ENCODE measurements at regions not wholly inside any gene's neighbourhood (a gene's known extent, or its start where the extent isn't known, plus 50 kb on each side); places are given as distances from the start of the nearest gene placed in this dataset.

DNA sequence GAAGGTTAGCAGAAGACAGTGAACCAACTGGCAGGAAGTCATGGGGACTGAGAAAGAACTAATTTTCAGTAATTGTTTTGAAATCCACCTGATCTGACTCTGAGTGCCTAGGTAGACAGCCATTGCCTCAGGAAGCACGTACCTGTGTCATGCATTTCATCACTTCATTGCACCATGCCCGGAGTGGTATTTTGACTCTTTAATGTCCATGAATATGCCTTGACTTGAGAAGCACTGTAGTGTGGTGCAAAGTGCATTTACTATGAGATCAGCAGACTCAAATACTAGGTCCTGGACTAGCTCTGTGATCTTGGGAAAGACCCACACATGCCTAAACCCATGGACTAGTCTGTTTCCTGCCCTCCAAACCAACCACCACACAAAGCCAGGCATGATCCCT lies 370.9 kb upstream of the MARCKS start:
- Mint-ChIP-seq H3K4me1 (ENCODE audit: unreplicated experiment) (peaks cover 14% of the 10 kb centered on the region), H3K4me3 (no peak overlapping the region), H3K36me3 (no peaks in the 10 kb centered on the region), H3K27me3 (no peaks in the 10 kb centered on the region), H3K9me3 (no peaks in the 10 kb centered on the region), H3K27ac (no peak overlapping the region)
- TF ChIP-seq, protein P1, sequence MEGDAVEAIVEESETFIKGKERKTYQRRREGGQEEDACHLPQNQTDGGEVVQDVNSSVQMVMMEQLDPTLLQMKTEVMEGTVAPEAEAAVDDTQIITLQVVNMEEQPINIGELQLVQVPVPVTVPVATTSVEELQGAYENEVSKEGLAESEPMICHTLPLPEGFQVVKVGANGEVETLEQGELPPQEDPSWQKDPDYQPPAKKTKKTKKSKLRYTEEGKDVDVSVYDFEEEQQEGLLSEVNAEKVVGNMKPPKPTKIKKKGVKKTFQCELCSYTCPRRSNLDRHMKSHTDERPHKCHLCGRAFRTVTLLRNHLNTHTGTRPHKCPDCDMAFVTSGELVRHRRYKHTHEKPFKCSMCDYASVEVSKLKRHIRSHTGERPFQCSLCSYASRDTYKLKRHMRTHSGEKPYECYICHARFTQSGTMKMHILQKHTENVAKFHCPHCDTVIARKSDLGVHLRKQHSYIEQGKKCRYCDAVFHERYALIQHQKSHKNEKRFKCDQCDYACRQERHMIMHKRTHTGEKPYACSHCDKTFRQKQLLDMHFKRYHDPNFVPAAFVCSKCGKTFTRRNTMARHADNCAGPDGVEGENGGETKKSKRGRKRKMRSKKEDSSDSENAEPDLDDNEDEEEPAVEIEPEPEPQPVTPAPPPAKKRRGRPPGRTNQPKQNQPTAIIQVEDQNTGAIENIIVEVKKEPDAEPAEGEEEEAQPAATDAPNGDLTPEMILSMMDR (conservative IDR thresholded peaks at IDR 0.05): no peak
- no peak for DNase-seq (ENCODE audit: extremely low spot score, unreplicated experiment)

DNA sequence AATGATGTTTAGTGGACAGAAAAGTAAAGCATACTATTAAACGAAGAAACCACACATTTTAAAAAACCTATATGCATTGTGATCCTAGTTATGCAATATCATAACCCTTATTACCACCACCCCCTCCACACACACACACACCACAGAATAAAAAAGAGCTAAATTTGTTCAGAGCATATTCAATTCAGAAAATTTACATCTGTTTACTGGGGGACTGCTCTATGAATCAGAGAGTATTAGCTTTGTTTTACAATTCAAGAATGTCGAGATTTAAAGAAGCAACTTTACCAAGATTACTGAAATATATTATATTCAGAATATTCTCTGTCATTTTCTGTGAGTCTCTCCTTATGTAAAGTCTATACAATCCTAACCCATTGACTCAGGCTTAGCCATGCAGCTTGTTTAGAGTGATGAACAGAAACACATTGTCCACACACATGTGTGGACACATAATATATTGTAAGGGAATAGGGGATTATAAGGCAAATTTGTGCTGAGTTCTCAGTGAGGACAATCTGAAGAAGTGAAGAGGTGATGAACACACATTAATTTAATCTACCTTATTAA lies 369.6 kb upstream of the MARCKS start:
- H3K4me3 Mint-ChIP-seq: no peak overlapping the region
- H3K4me1 Mint-ChIP-seq (ENCODE audit: unreplicated experiment): peaks cover 11% of the 10 kb centered on the region
- H3K36me3 Mint-ChIP-seq: no peaks in the 10 kb centered on the region
- H3K27me3 Mint-ChIP-seq: no peaks in the 10 kb centered on the region
- DNase-seq (ENCODE audit: extremely low spot score, unreplicated experiment): no peak
- no peaks in the 10 kb centered on the region for H3K9me3 Mint-ChIP-seq
- TF ChIP-seq, protein P1 (conservative IDR thresholded peaks at IDR 0.05): no peak
- H3K27ac Mint-ChIP-seq: no peak overlapping the region

DNA sequence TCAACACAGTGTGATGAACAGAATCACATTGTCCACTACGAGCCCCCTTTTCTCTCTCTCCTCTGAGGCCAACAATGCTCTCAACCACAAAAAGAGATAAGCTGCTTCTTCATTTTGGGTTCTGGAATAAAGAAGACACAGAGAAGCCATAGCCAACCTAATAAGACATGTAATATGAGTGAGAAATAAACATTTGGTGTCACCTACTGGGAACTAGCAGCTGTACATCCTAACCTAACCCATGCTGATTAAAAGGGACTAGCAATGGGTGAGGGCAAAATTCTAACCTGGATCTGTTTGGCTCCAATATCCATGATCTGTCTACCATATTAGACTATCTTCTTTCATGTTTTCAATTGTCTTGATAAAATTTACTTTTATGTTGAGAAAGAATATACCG lies 369.1 kb upstream of the MARCKS start:
- DNase-seq (ENCODE audit: extremely low spot score, unreplicated experiment): no peak
- H3K27ac Mint-ChIP-seq: no peak overlapping the region
- no peaks in the 10 kb centered on the region for H3K36me3 Mint-ChIP-seq
- peaks cover 6% of the 10 kb centered on the region for H3K4me1 Mint-ChIP-seq (ENCODE audit: unreplicated experiment)
- H3K9me3 Mint-ChIP-seq: no peaks in the 10 kb centered on the region
- TF ChIP-seq, protein P1 (conservative IDR thresholded peaks at IDR 0.05): no peak
- H3K4me3 Mint-ChIP-seq: no peak overlapping the region
- H3K27me3 Mint-ChIP-seq: no peaks in the 10 kb centered on the region

DNA sequence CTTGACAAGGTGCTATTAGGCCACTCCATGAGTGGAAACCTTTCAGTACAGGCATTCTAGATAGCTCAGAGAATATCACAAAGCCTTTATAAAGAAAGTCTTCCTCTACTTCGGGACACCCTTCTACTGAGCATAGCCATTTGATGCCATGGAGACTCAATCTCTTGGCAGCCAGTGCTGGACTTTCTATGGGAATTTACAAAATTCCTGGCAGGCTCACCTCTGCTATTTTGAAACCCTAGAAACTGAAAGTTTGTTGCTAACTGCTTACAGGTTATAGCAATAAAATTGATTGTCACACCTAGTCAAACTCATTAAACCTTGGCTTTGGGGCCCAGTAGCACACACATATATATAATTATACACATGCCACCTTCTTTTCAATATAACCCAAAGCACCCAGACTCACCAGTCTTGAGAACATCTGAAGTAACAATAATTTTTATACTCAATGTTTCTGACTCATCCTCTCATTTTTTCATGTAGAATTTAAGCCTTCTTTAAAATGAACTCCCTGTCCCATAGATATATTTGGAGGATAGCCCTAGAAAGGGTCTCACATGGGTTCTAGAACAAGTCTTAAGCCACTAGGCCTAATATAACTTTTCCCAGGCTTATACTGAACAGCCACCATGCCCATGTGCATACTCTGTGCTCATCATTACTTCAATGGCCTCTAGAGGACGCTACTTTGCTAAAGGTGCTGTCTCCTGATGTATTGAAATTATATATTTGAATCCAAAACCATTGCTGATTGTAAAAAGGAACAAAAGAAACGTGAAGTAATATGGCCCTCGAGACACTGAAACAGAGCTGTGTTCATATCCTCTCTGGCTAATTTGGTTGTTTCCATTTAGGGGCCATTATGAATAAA lies 368.1 kb upstream of the MARCKS start:
- TF ChIP-seq, protein P1 (conservative IDR thresholded peaks at IDR 0.05): no peak
- H3K4me3 Mint-ChIP-seq: no peak overlapping the region
- no peaks in the 10 kb centered on the region for H3K27me3 Mint-ChIP-seq
- no peaks in the 10 kb centered on the region for H3K9me3 Mint-ChIP-seq
- H3K4me1 Mint-ChIP-seq (ENCODE audit: unreplicated experiment): peaks cover 6% of the 10 kb centered on the region
- no peaks in the 10 kb centered on the region for H3K36me3 Mint-ChIP-seq
- DNase-seq (ENCODE audit: extremely low spot score, unreplicated experiment): no peak
- H3K27ac Mint-ChIP-seq: no peak overlapping the region

DNA sequence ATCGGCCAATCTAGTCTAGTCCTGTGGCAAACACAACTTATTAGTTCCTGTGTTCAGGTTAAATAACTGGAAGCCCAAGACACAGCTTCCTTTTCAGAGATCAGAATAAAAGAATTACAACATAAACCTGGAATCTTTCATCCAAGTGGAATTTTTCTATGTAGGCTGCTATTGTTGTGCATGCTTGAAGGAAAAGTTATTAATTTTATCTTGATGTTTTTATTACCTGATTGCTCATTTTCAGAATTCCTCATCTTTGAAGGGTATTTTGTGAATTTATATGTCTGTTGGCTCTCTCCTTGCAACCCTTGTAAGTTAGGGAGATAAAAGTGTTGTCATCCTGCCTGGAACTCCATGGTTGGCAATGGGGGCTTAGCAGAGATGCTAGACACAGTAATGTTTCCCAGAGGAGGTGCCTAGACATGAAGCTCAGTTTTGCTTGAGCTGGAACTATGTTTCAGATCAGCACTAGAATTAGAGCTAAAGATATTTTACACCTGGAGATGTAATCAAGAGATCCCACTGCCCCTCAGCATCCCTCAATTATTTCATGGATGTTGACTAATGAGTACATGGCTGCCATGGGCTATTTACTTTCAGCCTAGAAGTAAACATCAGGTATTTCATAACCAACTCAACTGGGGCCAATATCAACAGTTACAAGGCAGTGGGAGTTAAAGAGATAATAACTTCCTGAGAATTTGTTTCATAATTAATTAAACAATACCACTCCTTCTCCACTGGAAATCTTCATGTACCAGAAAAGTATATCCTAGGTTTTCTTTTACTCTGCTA lies 367.0 kb upstream of the MARCKS start:
- no peak overlapping the region for H3K27ac Mint-ChIP-seq
- DNase-seq (ENCODE audit: extremely low spot score, unreplicated experiment): no peak
- peaks cover 6% of the 10 kb centered on the region for H3K4me1 Mint-ChIP-seq (ENCODE audit: unreplicated experiment)
- H3K27me3 Mint-ChIP-seq: no peaks in the 10 kb centered on the region
- no peaks in the 10 kb centered on the region for H3K36me3 Mint-ChIP-seq
- no peaks in the 10 kb centered on the region for H3K9me3 Mint-ChIP-seq
- H3K4me3 Mint-ChIP-seq: no peak overlapping the region
- TF ChIP-seq, protein P1 (conservative IDR thresholded peaks at IDR 0.05): no peak
